ENCODE measurements at regions not wholly inside any gene's neighbourhood (a gene's known extent, or its start where the extent isn't known, plus 50 kb on each side); places are given as distances from the start of the nearest gene placed in this dataset.

DNA sequence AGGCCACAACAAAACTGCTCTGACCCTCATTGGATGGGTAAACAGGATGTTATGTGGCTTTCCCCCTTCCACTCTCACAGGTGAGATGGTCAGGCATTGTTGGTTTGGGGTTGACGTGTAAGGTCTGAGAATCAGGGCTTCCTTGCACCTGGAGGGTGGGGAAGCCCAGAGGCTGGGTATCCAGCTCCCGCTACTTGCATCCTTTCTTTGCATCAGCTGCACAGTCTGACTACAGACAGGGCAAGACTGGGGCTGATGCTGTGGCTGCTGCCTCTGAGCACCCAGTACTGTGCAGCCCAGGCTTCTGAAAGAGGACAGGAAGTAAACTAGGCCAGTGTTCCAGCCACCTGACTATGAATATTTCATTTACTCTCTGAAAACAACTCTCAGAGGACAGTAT is 58.0 kb upstream of the ATP2B2 start:
- no peaks in the 10 kb centered on the region for H3K36me3 ChIP-seq (ENCODE audit: insufficient read depth, low read length)
- H3K9ac ChIP-seq (ENCODE audit: insufficient read length) = no peak overlapping the region
- no peak for DNase-seq (ENCODE audit: low read depth, low spot score)
- TF ChIP-seq POLR2AphosphoS5 (IDR thresholded peaks at IDR 0.05; ENCODE audit: borderline replicate concordance, low read depth, low read length) (no peak), EZH2 (IDR thresholded peaks at IDR 0.05) (no peak), FOXP2 (optimal IDR thresholded peaks at IDR 0.05; ENCODE audit: control extremely low read depth, extremely low read length, insufficient read depth) (no peak)
- H3K9me3 ChIP-seq (ENCODE audit: low read depth, low read length) = no peaks in the 10 kb centered on the region
- no peak overlapping the region for H3K27ac ChIP-seq
- H3K4me3 ChIP-seq = no peak overlapping the region

DNA sequence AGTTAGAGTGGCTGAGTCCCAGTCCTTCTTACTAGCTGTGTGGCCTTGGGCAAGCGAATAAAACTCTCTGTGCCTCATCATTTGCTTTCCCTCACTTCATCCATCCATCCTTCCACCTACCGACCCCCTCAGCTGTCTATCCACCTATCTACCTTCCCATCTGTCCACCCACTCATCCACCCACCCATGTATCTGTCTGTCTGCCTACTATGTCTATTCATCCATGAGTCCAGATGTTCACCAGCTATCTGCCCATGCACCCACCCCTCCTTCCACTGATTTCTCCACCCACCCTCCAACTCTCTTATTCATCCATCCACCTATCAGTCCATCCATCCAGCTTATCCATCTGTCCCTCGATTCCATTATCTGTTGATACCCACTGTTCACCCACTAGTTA is 60.4 kb upstream of the ATP2B2 start:
- TF ChIP-seq EZH2 (IDR thresholded peaks at IDR 0.05) (no peak), FOXP2 (optimal IDR thresholded peaks at IDR 0.05; ENCODE audit: control extremely low read depth, extremely low read length, insufficient read depth) (no peak), POLR2AphosphoS5 (IDR thresholded peaks at IDR 0.05; ENCODE audit: borderline replicate concordance, low read depth, low read length) (no peak)
- Histone ChIP-seq H3K9me3 (ENCODE audit: low read depth, low read length) (no peaks in the 10 kb centered on the region), H3K27ac (no peak overlapping the region), H3K4me3 (no peak overlapping the region), H3K9ac (ENCODE audit: insufficient read length) (no peak overlapping the region), H3K36me3 (ENCODE audit: insufficient read depth, low read length) (no peaks in the 10 kb centered on the region)
- no peak for DNase-seq (ENCODE audit: low read depth, low spot score)

DNA sequence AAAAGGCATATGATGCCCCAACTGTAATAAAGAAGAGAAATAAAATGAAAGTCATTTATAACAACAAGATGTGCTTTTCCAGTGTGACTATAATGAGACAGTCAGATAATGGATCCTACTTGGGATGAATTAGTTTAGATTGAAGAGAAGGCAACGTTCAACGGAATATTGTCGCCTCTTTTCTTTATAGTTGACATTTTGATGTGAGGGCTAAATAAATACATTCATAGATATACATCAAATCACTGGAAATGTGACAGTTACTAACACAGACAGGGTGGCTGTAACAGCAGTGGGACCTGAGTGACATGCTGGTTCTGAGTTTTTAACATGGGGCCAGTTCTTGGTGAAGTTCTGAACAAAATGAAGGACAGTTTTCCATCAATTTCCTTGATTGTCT is 61.1 kb upstream of the ATP2B2 start:
- Histone ChIP-seq H3K9me3 (ENCODE audit: low read depth, low read length) (no peaks in the 10 kb centered on the region), H3K9ac (ENCODE audit: insufficient read length) (no peak overlapping the region), H3K4me3 (no peak overlapping the region), H3K27ac (no peak overlapping the region), H3K36me3 (ENCODE audit: insufficient read depth, low read length) (no peaks in the 10 kb centered on the region)
- TF ChIP-seq FOXP2 (optimal IDR thresholded peaks at IDR 0.05; ENCODE audit: control extremely low read depth, extremely low read length, insufficient read depth) = no peak
- no peak for TF ChIP-seq EZH2 (IDR thresholded peaks at IDR 0.05)
- no peak for TF ChIP-seq POLR2AphosphoS5 (IDR thresholded peaks at IDR 0.05; ENCODE audit: borderline replicate concordance, low read depth, low read length)
- DNase-seq (ENCODE audit: low read depth, low spot score) = no peak

DNA sequence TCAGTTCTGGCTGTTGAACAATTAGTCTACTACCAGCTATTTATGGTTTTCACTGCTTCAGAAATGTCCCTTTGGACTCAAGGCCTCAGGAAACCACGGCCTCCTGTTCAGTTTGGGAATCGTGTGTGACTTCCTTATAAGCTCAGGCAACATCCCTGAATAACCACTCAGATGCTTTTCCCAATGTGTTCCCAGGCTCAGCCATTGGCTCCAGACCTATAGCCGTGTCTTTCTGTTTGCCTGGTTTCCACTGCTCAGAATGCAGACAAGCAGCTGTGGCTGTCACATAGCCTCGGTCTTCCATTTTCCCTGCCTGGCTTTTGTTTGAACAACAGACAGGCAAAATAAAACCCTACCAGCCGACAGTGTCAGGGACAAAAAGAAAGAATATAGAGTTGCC is 63.2 kb upstream of the ATP2B2 start:
- TF ChIP-seq FOXP2 (optimal IDR thresholded peaks at IDR 0.05; ENCODE audit: control extremely low read depth, extremely low read length, insufficient read depth) = no peak
- no peak for DNase-seq (ENCODE audit: low read depth, low spot score)
- Histone ChIP-seq H3K4me3 (no peak overlapping the region), H3K9me3 (ENCODE audit: low read depth, low read length) (no peaks in the 10 kb centered on the region), H3K9ac (ENCODE audit: insufficient read length) (no peak overlapping the region), H3K36me3 (ENCODE audit: insufficient read depth, low read length) (no peaks in the 10 kb centered on the region), H3K27ac (no peak overlapping the region)

DNA sequence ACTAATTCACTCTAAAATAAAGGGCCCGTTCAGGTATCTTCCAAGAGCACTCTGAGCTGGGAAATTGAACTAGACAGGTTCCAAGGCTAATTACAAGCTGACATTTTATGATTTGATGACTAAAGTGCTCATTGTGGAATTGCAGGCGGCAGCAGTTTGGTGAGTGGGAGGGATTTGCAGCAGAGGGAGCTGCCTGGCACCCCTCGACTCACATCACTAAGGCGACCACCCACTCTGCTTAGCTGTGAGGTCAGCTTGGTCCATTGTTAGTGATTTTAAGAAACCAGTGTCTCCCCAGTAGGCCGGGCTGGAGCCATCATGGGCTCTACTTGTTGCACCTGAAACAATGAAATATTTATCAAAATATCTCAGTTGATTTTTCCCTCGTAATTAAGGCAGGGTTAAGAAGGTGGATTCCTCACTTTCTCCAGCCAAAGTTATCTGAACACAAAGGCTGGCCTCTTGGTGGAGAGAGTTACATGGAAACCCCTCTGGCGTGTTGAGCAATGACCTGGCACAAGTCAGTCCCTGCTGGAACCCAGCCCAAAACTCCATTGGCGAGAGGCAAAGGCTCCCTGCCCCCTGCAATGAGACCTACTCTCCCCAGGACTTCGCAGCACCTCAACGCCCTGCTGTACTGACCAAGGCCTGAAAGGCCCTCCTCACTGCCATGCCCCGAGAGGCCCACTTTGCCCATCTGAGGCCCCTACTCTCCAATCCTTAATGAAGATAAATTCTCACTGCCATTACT is 65.0 kb upstream of the ATP2B2 start:
- H3K36me3 ChIP-seq (ENCODE audit: insufficient read depth, low read length) = no peaks in the 10 kb centered on the region
- no peak overlapping the region for H3K9ac ChIP-seq (ENCODE audit: insufficient read length)
- no peak overlapping the region for H3K27ac ChIP-seq
- no peak overlapping the region for H3K4me3 ChIP-seq
- TF ChIP-seq POLR2AphosphoS5 (IDR thresholded peaks at IDR 0.05; ENCODE audit: borderline replicate concordance, low read depth, low read length) (no peak), EZH2 (IDR thresholded peaks at IDR 0.05) (no peak), FOXP2 (optimal IDR thresholded peaks at IDR 0.05; ENCODE audit: control extremely low read depth, extremely low read length, insufficient read depth) (no peak)
- DNase-seq (ENCODE audit: low read depth, low spot score) = no peak
- H3K9me3 ChIP-seq (ENCODE audit: low read depth, low read length) = no peaks in the 10 kb centered on the region

DNA sequence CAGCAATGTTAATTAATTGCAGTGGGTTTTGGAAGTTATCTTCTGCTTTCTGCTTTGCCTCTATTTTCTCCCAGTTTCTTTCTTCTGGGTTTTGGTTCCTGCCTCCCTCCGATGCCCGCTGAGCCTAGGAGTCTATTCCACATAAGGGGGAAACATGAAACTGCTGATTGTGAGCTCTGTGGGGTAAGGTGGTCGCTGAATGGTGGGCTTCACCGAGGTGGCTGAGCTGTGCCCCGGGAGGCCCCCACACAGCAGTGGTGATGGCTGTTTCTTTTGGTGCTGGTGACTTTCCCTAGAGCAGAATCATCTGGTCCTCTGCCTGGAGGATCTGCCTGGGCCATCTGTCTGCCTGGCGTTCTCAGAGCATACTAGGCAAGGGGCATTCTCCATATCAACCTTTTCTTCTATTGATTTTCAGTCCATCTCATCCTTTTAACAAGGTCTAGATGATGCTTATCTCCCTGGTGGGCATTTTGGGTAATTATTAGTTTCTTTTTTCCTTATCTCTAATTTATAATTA is 68.8 kb upstream of the ATP2B2 start:
- no peak overlapping the region for H3K4me3 ChIP-seq
- TF ChIP-seq EZH2 (IDR thresholded peaks at IDR 0.05) = no peak
- no peak for TF ChIP-seq POLR2AphosphoS5 (IDR thresholded peaks at IDR 0.05; ENCODE audit: borderline replicate concordance, low read depth, low read length)
- no peak for TF ChIP-seq FOXP2 (optimal IDR thresholded peaks at IDR 0.05; ENCODE audit: control extremely low read depth, extremely low read length, insufficient read depth)
- no peaks in the 10 kb centered on the region for H3K9me3 ChIP-seq (ENCODE audit: low read depth, low read length)
- no peak for DNase-seq (ENCODE audit: low read depth, low spot score)
- H3K9ac ChIP-seq (ENCODE audit: insufficient read length) = no peak overlapping the region
- no peaks in the 10 kb centered on the region for H3K36me3 ChIP-seq (ENCODE audit: insufficient read depth, low read length)
- H3K27ac ChIP-seq = no peak overlapping the region

DNA sequence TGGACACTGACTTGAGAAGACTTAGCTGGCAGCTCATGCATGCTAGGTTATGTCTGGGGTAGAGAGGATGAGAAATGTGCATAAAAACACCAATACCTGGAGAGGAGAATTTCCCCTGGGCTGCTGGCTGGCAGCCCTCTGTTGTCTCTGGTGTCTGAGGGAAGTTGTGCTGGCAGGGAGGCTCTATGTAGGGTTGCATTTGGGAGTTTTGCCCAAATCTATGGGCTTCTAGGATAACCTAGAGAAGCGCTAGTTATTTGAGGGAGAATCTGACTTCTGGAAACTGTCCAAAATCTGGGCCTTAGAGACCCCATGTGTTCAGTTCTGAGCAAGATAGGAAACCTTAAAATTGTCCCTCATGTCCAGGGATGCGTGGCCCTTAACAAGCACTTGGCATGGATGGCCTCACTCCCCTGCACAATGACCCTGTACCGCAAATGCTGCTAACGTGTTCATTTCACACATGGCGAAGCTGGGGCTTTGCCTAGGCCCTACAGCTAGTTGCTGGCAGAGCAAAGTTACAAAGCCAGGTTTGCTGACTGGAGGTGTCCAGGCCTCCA is 70.3 kb upstream of the ATP2B2 start:
- Histone ChIP-seq H3K36me3 (ENCODE audit: insufficient read depth, low read length) (no peaks in the 10 kb centered on the region), H3K27ac (no peak overlapping the region), H3K9me3 (ENCODE audit: low read depth, low read length) (no peaks in the 10 kb centered on the region), H3K9ac (ENCODE audit: insufficient read length) (no peak overlapping the region), H3K4me3 (no peak overlapping the region)
- TF ChIP-seq EZH2 (IDR thresholded peaks at IDR 0.05) (no peak), POLR2AphosphoS5 (IDR thresholded peaks at IDR 0.05; ENCODE audit: borderline replicate concordance, low read depth, low read length) (no peak), FOXP2 (optimal IDR thresholded peaks at IDR 0.05; ENCODE audit: control extremely low read depth, extremely low read length, insufficient read depth) (no peak)
- DNase-seq (ENCODE audit: low read depth, low spot score) = no peak

DNA sequence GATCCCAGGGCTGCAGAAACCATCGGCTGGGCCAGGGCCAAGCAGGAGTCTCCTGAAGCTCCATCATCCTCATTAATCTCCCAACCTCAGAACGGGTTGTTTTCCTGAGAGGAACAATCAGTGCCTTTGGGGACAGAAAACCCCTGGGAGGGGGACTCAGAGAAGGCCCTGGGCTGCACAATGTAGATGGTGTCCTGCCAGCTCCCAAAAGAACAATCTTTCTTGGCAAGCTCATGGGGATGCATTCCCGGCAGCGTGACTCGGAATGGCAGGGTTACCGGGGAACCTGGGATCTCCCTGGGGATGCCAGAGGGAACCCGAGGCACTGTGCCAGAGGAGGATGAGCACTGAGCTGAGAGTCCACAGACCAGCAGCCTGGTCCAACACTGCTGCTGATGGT is 72.1 kb upstream of the ATP2B2 start:
- no peak overlapping the region for H3K27ac ChIP-seq
- H3K36me3 ChIP-seq (ENCODE audit: insufficient read depth, low read length) = no peaks in the 10 kb centered on the region
- no peak for DNase-seq (ENCODE audit: low read depth, low spot score)
- TF ChIP-seq POLR2AphosphoS5 (IDR thresholded peaks at IDR 0.05; ENCODE audit: borderline replicate concordance, low read depth, low read length) (no peak), EZH2 (IDR thresholded peaks at IDR 0.05) (no peak), FOXP2 (optimal IDR thresholded peaks at IDR 0.05; ENCODE audit: control extremely low read depth, extremely low read length, insufficient read depth) (no peak)
- H3K9me3 ChIP-seq (ENCODE audit: low read depth, low read length) = no peaks in the 10 kb centered on the region
- no peak overlapping the region for H3K4me3 ChIP-seq
- no peak overlapping the region for H3K9ac ChIP-seq (ENCODE audit: insufficient read length)
